ENCODE measurements at regions not wholly inside any gene's neighbourhood (a gene's known extent, or its start where the extent isn't known, plus 50 kb on each side); places are given as distances from the start of the nearest gene placed in this dataset.

DNA sequence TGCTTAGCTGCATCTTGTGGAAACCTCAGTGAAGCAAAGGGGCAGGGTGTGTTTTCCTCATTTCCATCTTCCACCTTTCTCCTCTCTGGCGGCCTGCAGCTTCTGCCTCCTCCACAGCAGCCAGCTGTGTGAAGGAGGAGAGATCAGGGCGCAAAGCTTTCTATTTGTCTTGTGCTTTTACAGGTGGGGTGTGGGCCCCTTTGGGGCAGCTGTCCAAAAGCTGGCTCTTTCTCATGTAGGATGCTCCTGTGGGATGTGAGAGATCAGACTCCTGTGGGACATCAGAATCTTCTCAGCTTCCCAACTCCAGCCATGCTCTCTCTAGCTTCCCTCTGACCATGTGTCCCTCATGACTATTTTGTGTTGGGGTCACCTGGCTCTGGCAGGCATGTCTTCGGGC is 227.1 kb downstream of the MID1 start:
- no peak overlapping the region for H3K4me3 ChIP-seq (ENCODE audit: low read depth, poor library complexity, severe bottlenecking)
- 67 to 83% methylated on average over 2 to 3 of the region's 3 CpGs for WGBS, 2 donors
- intact Hi-C loops (cut with DNase I; ENCODE audit: low total_unique reads): no loop called here
- TF ChIP-seq, protein P1, sequence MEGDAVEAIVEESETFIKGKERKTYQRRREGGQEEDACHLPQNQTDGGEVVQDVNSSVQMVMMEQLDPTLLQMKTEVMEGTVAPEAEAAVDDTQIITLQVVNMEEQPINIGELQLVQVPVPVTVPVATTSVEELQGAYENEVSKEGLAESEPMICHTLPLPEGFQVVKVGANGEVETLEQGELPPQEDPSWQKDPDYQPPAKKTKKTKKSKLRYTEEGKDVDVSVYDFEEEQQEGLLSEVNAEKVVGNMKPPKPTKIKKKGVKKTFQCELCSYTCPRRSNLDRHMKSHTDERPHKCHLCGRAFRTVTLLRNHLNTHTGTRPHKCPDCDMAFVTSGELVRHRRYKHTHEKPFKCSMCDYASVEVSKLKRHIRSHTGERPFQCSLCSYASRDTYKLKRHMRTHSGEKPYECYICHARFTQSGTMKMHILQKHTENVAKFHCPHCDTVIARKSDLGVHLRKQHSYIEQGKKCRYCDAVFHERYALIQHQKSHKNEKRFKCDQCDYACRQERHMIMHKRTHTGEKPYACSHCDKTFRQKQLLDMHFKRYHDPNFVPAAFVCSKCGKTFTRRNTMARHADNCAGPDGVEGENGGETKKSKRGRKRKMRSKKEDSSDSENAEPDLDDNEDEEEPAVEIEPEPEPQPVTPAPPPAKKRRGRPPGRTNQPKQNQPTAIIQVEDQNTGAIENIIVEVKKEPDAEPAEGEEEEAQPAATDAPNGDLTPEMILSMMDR (IDR thresholded peaks at IDR 0.05): no peak
- no peak for TF ChIP-seq POLR2A (IDR thresholded peaks at IDR 0.05)
- no peak for DNase-seq (ENCODE audit: low spot score in 2 of 2)

DNA sequence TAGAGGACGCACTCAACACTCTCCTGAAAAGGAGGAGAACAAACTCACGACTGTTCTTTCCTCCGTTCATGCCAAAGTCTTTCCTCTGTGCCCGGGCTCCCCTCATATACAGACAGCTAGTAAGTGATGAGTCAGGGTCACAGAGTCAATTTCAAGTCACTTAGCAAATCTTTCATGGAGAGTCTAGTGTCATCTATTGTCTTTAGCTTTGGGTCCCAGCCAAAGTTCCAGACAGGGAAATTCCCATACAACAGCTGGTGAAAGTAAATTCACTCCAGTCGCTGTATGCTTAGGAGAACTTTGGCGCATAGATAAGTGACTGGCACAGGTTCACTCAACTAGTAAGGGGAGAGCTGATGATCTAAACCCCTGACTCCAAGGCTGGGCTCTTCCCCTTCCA is 226.5 kb downstream of the MID1 start:
- 42 to 67% methylated on average over 6 of the region's 6 CpGs for WGBS, 2 donors
- no peak for TF ChIP-seq POLR2A (IDR thresholded peaks at IDR 0.05)
- TF ChIP-seq, protein P1 (IDR thresholded peaks at IDR 0.05): no peak
- H3K4me3 ChIP-seq (ENCODE audit: low read depth, poor library complexity, severe bottlenecking): no peak overlapping the region
- intact Hi-C loops (cut with DNase I; ENCODE audit: low total_unique reads): no loop called here
- no peak for DNase-seq (ENCODE audit: low spot score in 2 of 2)

DNA sequence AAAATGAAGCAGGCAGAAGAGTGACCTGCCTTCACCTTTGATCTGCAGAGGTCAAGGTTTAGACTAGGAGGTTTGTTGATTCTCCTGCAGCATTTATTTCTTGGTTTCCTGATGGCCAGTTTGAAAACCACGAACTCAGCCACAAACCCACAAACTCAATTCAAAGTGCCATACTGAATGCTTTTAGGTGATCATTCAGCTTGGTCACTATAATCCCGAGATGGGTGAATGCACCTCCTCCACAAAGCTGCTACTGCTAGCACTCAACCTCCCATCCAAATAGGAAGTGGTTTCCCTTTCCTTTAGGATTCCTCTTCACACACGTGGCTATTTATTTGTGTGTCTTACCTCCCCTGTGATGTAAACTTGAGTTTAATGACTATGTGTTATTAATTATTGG is 225.2 kb downstream of the MID1 start:
- 53 to 71% methylated on average over 3 of the region's 3 CpGs for WGBS, 2 donors

More for the DNA sequence above, 225.2 kb downstream of the MID1 start:
- no peak for TF ChIP-seq POLR2A (IDR thresholded peaks at IDR 0.05)
- TF ChIP-seq, protein P1 (IDR thresholded peaks at IDR 0.05): no peak
- intact Hi-C loops (cut with DNase I; ENCODE audit: low total_unique reads): no loop called here
- no peak for DNase-seq (ENCODE audit: low spot score in 2 of 2)
- H3K4me3 ChIP-seq (ENCODE audit: low read depth, poor library complexity, severe bottlenecking): no peak overlapping the region

Measured in lower leg skin (tissue), 4 donors.